GM12872 (cell line): ENCODE measurements at regions not wholly inside any gene's neighbourhood (a gene's known extent, or its start where the extent isn't known, plus 50 kb on each side); places are given as distances from the start of the nearest gene placed in this dataset.

ENCODE experiments used
- TF ChIP-seq, protein P1 (sequence below): IDR thresholded peaks from 3 replicates; pipeline ENCODE4 v1.5.1; 2011; ENCODE audit warnings: low read depth, mild to moderate bottlenecking, low read length, moderate library complexity; ENCODE audit not compliant: insufficient read depth

DNA sequence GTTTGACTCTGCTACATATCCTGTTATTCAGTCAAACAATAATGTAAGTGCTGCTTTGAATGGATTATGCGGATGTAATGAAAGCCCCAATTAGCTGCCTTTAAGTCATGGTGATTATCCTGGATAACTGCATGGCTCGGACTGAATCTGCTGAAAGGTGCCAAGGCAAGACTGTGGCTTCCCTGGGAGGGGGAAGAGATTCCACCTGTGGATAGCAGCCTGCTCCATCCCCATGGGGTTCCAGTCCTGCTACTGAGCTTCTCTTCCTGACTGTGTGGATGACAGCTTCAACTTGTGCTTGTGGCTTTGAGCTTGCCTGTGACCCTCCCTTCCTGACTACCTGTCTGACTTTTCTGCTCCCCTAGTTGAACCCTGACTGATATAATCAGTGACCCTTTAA lies 540.0 kb upstream of the GYPC start:
- TF ChIP-seq, protein P1, sequence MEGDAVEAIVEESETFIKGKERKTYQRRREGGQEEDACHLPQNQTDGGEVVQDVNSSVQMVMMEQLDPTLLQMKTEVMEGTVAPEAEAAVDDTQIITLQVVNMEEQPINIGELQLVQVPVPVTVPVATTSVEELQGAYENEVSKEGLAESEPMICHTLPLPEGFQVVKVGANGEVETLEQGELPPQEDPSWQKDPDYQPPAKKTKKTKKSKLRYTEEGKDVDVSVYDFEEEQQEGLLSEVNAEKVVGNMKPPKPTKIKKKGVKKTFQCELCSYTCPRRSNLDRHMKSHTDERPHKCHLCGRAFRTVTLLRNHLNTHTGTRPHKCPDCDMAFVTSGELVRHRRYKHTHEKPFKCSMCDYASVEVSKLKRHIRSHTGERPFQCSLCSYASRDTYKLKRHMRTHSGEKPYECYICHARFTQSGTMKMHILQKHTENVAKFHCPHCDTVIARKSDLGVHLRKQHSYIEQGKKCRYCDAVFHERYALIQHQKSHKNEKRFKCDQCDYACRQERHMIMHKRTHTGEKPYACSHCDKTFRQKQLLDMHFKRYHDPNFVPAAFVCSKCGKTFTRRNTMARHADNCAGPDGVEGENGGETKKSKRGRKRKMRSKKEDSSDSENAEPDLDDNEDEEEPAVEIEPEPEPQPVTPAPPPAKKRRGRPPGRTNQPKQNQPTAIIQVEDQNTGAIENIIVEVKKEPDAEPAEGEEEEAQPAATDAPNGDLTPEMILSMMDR, result no peak

DNA sequence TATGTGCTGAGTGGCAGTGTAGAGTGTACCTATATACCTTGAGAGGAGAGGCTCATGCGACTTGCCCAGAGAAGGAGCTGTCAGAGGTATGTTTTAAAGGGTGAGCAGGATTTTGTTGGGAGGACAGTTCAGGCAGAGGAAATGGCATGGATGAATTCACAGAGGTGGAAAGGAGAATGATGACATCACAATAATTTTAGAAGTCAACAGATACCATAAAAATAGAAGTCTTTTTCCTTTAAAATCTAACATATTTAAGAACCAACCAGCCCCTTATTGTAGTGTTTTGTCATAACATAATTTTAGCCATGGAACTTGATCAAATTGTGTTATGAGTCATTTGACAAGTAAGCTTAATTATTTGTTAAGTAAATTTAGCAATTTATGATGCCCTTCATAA lies 538.1 kb upstream of the GYPC start:
- TF ChIP-seq, protein P1, result no peak

DNA sequence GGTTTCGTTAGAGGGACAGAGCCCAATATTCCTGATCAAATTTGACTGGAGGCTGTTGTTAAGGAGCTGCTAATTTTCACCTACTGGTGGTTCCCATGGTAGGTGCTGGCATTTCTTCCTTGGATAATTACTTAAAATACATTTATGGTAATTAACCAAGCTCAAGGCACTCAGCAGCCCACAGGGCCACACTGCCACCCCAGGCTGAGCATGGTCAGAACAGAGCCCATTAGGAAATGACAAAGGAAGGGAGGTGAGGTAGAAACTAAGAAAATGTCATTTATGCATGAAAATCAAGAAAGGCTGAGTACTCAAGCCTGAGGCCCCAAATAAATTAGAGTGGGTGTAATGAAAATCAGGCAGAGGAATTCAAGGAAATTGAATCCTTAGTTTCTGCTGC lies 510.2 kb upstream of the GYPC start:
- TF ChIP-seq, protein P1, result no peak

DNA sequence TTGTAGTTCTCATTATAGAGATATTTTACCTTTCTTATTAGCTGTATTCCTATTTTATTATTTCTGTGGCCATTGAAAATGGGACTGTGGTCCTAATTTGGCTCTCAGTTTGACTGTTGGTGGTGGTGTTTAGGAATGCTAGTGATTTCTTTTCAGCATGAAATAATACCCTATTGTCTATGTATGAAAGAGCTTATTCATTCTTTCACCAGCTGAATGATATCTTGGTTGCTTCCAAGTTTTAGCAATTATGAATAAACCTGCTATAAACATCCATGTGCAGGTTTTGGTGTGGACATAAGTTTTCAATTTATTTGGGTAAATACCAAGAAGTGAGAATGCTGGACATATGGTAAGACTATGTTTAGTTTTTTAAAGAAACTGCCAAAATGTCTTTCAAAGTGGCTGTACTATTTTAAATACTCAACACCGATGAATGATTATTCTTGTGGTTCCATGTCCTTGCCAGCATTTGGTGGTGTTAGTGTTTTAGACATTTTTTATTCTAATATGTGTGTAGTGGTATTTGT lies 501.6 kb upstream of the GYPC start:
- TF ChIP-seq, protein P1, result no peak

DNA sequence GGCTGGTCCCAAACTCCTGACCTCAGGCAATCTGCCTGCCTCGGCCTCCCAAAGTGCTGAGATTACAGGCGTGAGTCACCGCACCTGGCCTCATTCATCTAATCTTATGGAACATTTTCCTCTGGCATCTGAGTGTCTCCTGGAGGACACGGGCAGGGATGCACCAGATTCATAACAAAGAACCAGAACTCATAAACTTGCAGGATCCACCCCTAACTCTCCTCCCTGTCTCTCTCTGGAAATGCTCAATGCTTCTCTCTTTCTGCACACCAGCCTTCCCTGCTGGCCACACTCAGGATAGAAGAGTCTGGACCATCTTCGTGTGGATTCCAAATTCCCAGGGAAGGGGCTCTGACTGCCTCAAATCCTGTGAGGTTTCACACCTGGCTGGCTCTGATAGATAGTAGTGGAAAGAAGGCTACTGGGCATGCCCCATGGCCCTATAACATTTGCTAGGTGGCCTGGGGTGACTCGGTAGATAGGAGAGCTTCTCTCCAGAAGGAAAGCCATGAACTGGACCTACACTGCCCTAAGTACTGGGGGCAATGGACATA lies 483.2 kb upstream of the GYPC start:
- TF ChIP-seq, protein P1, result no peak

DNA sequence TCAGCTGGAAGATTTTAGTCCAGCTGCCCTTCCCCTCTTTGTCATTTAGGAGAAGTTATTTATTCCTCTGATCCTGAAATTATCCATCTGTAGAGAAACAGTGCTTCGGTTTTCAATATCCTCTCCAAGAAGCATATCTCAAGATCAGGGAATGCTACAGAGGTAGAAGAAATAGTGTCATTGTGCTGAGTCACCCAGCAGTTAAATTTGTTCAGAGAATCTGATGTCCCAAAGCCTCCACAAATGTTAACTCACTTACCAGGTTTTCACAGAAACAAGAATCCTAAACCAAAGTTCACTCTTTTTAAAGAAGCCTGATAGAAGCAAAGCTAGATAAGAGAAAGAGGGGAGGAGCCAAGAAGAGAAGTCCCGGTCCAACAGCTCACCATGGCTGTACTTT lies 480.7 kb upstream of the GYPC start:
- TF ChIP-seq, protein P1, result no peak

DNA sequence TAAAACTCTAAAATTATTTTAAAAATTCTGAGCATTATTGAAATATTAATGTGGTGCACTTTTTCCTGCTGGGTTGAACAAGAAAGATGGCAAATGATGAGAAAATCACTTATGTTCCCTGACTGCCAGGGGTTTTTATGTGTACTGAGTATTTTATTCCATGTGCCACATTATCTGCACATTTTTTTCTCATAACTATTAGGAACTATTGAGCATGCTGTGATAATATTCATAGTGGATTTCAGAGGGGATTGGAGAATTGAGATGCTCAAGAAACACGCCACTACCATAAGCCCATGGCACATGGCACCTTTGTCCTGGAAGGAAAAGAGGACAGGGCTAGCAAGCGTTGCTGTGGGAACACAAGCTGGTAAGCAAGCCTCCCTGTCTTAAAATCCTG lies 478.5 kb upstream of the GYPC start:
- TF ChIP-seq, protein P1, result no peak
